H9 (cell line): ENCODE measurements at regions not wholly inside any gene's neighbourhood (a gene's known extent, or its start where the extent isn't known, plus 50 kb on each side); places are given as distances from the start of the nearest gene placed in this dataset.

Source experiments
- DNase-seq: peaks from one replicate; pipeline ENCODE4 v3.0.0-alpha.2; 2017
- H2AFZ ChIP-seq: one replicate; pipeline ENCODE4 v1.6.1; 2013; ENCODE audit warnings: mild to moderate bottlenecking, low read length, control low read depth, moderate library complexity
- H2AK5ac ChIP-seq: 2 replicates; pipeline ENCODE4 v1.6.1; 2013; ENCODE audit warnings: low read length, control low read depth, mixed read lengths; ENCODE audit not compliant: insufficient read length
- H2BK120ac ChIP-seq: one replicate; pipeline ENCODE4 v1.6.1; 2013; ENCODE audit warnings: low read depth, mild to moderate bottlenecking, low read length, control low read depth, inconsistent platforms; ENCODE audit not compliant: poor library complexity, severe bottlenecking
- H2BK12ac ChIP-seq: 2 replicates; pipeline ENCODE4 v1.6.1; 2013; ENCODE audit warnings: low read length, control low read depth, mixed read lengths, low read depth; ENCODE audit not compliant: insufficient read length
- H2BK15ac ChIP-seq: 2 replicates; pipeline ENCODE4 v1.6.1; 2013; ENCODE audit warnings: low read depth, low read length, control low read depth
- H2BK20ac ChIP-seq: one replicate; pipeline ENCODE4 v1.6.1; 2013; ENCODE audit warnings: low read depth, mild to moderate bottlenecking, low read length, control low read depth, inconsistent platforms; ENCODE audit not compliant: poor library complexity, severe bottlenecking
- H2BK5ac ChIP-seq: 2 replicates; pipeline ENCODE4 v1.6.1; 2013; ENCODE audit warnings: low read length, control low read depth, mixed read lengths; ENCODE audit not compliant: insufficient read length
- H3K14ac ChIP-seq: 2 replicates; pipeline ENCODE4 v1.6.1; 2013; ENCODE audit warnings: low read length, control low read depth; ENCODE audit not compliant: insufficient read depth
- H3K18ac ChIP-seq: 2 replicates; pipeline ENCODE4 v1.6.1; 2013; ENCODE audit warnings: low read depth, mild to moderate bottlenecking, mixed read lengths, low read length, control low read depth; ENCODE audit not compliant: insufficient read length
- H3K23ac ChIP-seq: 2 replicates; pipeline ENCODE4 v1.6.1; 2013; ENCODE audit warnings: low read length, control low read depth, mixed read lengths, low read depth; ENCODE audit not compliant: insufficient read length
- H3K23me2 ChIP-seq: 2 replicates; pipeline ENCODE4 v1.6.1; 2013; ENCODE audit warnings: low read depth, mild to moderate bottlenecking, mixed read lengths, low read length, control low read depth; ENCODE audit not compliant: insufficient read length, poor library complexity, severe bottlenecking
- H3K27ac ChIP-seq: 2 replicates; pipeline ENCODE4 v1.5.1; 2013; ENCODE audit warnings: low read length, control low read depth, mixed read lengths, low read depth; ENCODE audit not compliant: insufficient read length
- H3K27me3 ChIP-seq: 2 replicates; pipeline ENCODE4 v1.6.1; 2013; ENCODE audit warnings: low read length, control low read depth, inconsistent platforms; ENCODE audit not compliant: insufficient read depth
- H3K4ac ChIP-seq: 2 replicates; pipeline ENCODE4 v1.6.1; 2013; ENCODE audit warnings: low read depth, mild to moderate bottlenecking, control low read depth, inconsistent platforms, low read length, moderate library complexity
- H3K4me1 ChIP-seq: 2 replicates; pipeline ENCODE4 v1.6.1; 2013; ENCODE audit warnings: low read length, control low read depth, inconsistent platforms; ENCODE audit not compliant: insufficient read depth
- H3K4me2 ChIP-seq: 2 replicates; pipeline ENCODE4 v1.6.1; 2013; ENCODE audit warnings: low read length, control low read depth, mixed read lengths; ENCODE audit not compliant: insufficient read length, insufficient read depth
- H3K56ac ChIP-seq: 2 replicates; pipeline ENCODE4 v1.6.1; 2013; ENCODE audit warnings: low read depth, mild to moderate bottlenecking, mixed read lengths, low read length, control low read depth; ENCODE audit not compliant: insufficient read length
- H3K79me1 ChIP-seq: 2 replicates; pipeline ENCODE4 v1.6.1; 2013; ENCODE audit warnings: low read depth, mild to moderate bottlenecking, moderate library complexity, low read length, control low read depth, inconsistent platforms; ENCODE audit not compliant: insufficient read depth, poor library complexity, severe bottlenecking
- H3K79me2 ChIP-seq: 2 replicates; pipeline ENCODE4 v1.6.1; 2013; ENCODE audit warnings: low read length, control low read depth, inconsistent platforms; ENCODE audit not compliant: insufficient read depth
- H3K9ac ChIP-seq: 2 replicates; pipeline ENCODE4 v1.6.1; 2013; ENCODE audit warnings: low read length, control low read depth, mixed read lengths; ENCODE audit not compliant: insufficient read length; ENCODE audit errors: extremely low read depth
- H3K9me3 ChIP-seq: one replicate; pipeline ENCODE4 v1.6.1; 2013; ENCODE audit warnings: low read depth, low read length, inconsistent platforms; ENCODE audit not compliant: control insufficient read depth
- H3T11ph ChIP-seq: one replicate; pipeline ENCODE4 v1.6.1; 2013; ENCODE audit warnings: mild to moderate bottlenecking, low read length, control low read depth, inconsistent platforms
- H4K20me1 ChIP-seq: one replicate; pipeline ENCODE4 v1.6.1; 2013; ENCODE audit not compliant: control insufficient read depth, insufficient read length, insufficient read depth
- H4K5ac ChIP-seq: 2 replicates; pipeline ENCODE4 v1.6.1; 2013; ENCODE audit warnings: low read depth, mild to moderate bottlenecking, mixed read lengths, low read length, control low read depth; ENCODE audit not compliant: insufficient read length
- H4K8ac ChIP-seq: replicated peaks from 2 replicates; pipeline ENCODE4 v1.6.1; 2013; ENCODE audit warnings: low read length, control low read depth, mixed read lengths, low read depth; ENCODE audit not compliant: insufficient read length
- H4K91ac ChIP-seq: 2 replicates; pipeline ENCODE4 v1.6.1; 2013; ENCODE audit warnings: low read depth, mild to moderate bottlenecking, moderate library complexity, mixed read lengths, low read length, control low read depth; ENCODE audit not compliant: insufficient read length
- H3K27ac Mint-ChIP-seq, 3 experiments: 2 replicates in 2 of 3; 3 replicates in 1 of 3; pipeline ENCODE4 v1.8.0; 2020 to 2021; ENCODE audit warnings: mixed read lengths in 3 of 3, mild to moderate bottlenecking in 1 of 3, moderate library complexity in 1 of 3
- H3K27me3 Mint-ChIP-seq: 2 replicates; pipeline ENCODE4 v1.8.0; 2021; ENCODE audit warnings: low read depth, mild to moderate bottlenecking, moderate library complexity, mixed read lengths
- H3K36me3 Mint-ChIP-seq, 3 experiments: 2 replicates in 2 of 3; 3 replicates in 1 of 3; pipeline ENCODE4 v1.8.0; 2020 to 2021; ENCODE audit warnings: low read depth in 3 of 3, mixed read lengths in 3 of 3; ENCODE audit not compliant: insufficient read depth in 1 of 3
- H3K4me1 Mint-ChIP-seq, 2 experiments: 2 replicates each; pipeline ENCODE4 v1.8.0; 2020; ENCODE audit warnings: mixed read lengths in 2 of 2
- H3K4me3 Mint-ChIP-seq, 2 experiments: 2 replicates in 1 of 2; 3 replicates in 1 of 2; pipeline ENCODE4 v1.8.0; 2020 to 2021; ENCODE audit warnings: mild to moderate bottlenecking in 2 of 2, mixed read lengths in 2 of 2, moderate library complexity in 1 of 2
- H3K9me3 Mint-ChIP-seq, 2 experiments: 2 replicates in 1 of 2; 3 replicates in 1 of 2; pipeline ENCODE4 v1.8.0; 2020; ENCODE audit warnings: mild to moderate bottlenecking in 2 of 2, mixed read lengths in 2 of 2, moderate library complexity in 1 of 2
- CTCF ChIP-seq: fragments of 200-600 bp; sonication (generic); conservative IDR thresholded peaks from 3 replicates; pipeline ENCODE4 v1.8.0; 2021; ENCODE audit warnings: antibody characterized with exemption, mild to moderate bottlenecking
- WGBS: extraction: QIAGEN DNeasy Blood & Tissue Kit; methylation state at CpG from one replicate; pipeline ENCODE4 v1.1.7; 2013; ENCODE audit warnings: missing lambda C conversion rate, low lambda C conversion rate, mixed read lengths; ENCODE audit not compliant: insufficient read length; ENCODE audit errors: extremely low coverage; 5-methylcytosine and 5-hydroxymethylcytosine counted together

GRCh38 chr4:52265781-52266525 is 214.8 kb downstream of the SPATA18 start:
- no peak overlapping the region for H3K4me2 ChIP-seq
- Mint-ChIP-seq H3K27ac (peak overlapping the region in 1 of 3 experiments; percentile 34; a peak in 2 of 7 replicates), H3K9me3 (no peaks in the 10 kb centered on the region; a peak in 1 of 5 replicates), H3K36me3 (no peaks in the 10 kb centered on the region; a peak in 1 of 7 replicates), H3K27me3 (no peaks in the 10 kb centered on the region; the same call in 1 of the 2 replicates), H3K4me3 (no peak overlapping the region), H3K4me1 (peaks cover 9 to 27% of the 10 kb centered on the region in 2 experiments)
- H4K91ac ChIP-seq: no peak overlapping the region
- no peak overlapping the region for H3K14ac ChIP-seq
- H3K4me1 ChIP-seq: peaks cover 6% of the 10 kb centered on the region
- H3K27ac ChIP-seq: no peak overlapping the region
- no peaks in the 10 kb centered on the region for H4K20me1 ChIP-seq
- no peaks in the 10 kb centered on the region for H3K23me2 ChIP-seq
- no peak overlapping the region for H3K18ac ChIP-seq
- no peaks in the 10 kb centered on the region for H3K27me3 ChIP-seq
- DNase-seq: no peak
- no peak overlapping the region for H2BK5ac ChIP-seq
- no peaks in the 10 kb centered on the region for H3K9me3 ChIP-seq
- no peak overlapping the region for H2BK20ac ChIP-seq
- no peak overlapping the region for H4K8ac ChIP-seq
- H3K4ac ChIP-seq: no peak overlapping the region
- no peak overlapping the region for H2BK15ac ChIP-seq
- no peaks in the 10 kb centered on the region for H3K79me1 ChIP-seq
- H2BK12ac ChIP-seq: no peak overlapping the region
- H3K23ac ChIP-seq: no peak overlapping the region
- no peak overlapping the region for H3T11ph ChIP-seq
- H3K9ac ChIP-seq: no peak overlapping the region
- H3K79me2 ChIP-seq: no peaks in the 10 kb centered on the region
- no peak overlapping the region for H2BK120ac ChIP-seq
- H3K56ac ChIP-seq: no peak overlapping the region
- H2AK5ac ChIP-seq: no peak overlapping the region
- H4K5ac ChIP-seq: no peak overlapping the region
- WGBS: no CpG with 5 or more reads among the region's 6 CpGs
- no peak overlapping the region for H2AFZ ChIP-seq
- no peak for TF ChIP-seq CTCF
